ENCODE measurements at regions not wholly inside any gene's neighbourhood (a gene's known extent, or its start where the extent isn't known, plus 50 kb on each side); places are given as distances from the start of the nearest gene placed in this dataset.
"Not testable (repeated sequence)": the region's sequence is repeated elsewhere in the genome, so short reads cannot be mapped to it uniquely, and the experiment has no call there.

DNA sequence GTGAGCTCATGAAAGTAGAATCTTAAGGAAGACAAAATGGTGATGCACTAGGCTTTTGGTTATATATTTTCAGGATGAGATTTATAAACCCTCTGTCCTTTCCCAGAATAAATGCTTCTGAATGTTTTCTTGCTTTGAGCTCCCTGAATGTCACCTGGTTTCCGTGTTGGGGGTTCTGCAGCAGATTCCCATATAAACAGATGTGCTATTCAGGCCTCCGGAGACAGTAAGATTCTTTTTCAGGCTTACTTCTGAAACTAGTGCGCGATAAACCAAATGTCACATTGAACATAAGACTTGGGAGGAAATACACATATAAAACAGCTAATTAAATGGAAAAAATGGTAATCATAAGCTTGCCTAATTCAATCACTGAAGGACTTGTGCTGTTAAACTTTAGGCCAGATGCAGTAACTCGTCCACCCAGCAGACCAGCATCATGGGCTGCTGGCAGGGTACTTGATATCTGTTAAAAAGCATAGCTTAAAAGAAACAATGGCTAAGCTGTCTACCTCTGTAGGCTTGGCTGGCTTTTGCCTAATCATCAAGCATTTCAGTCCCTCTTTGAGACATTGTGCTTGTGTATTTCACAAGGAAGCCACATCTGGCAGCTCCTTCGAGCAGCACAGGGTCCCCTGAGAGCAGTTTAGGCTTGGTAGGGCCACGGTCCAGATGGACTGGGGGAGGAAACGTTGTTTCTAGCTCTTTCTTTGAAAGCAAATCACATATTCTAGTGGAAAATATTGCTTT is 281.2 kb upstream of the KIAA1217 start (continued):
- no peak for TF ChIP-seq CTBP2 (IDR thresholded peaks at IDR 0.05; ENCODE audit: borderline replicate concordance, insufficient read depth, insufficient read length, low read length)

DNA sequence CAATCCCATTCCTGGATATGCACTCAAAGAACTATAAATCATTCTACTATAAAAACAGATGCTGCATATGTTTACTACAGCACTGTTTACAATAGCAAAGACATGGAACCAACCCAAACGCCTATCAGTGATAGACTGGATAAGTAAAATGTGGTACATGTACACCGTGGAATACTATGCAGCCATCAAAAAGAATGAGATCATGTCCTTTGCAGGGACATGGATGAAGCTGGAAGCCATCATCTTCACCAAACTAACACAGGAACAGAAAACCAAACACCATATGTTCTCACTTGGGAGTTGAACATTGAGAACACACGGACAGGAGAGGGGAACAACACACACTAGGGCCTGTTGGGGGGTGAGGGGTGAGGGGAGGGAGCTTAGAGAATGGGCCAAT is 274.9 kb upstream of the KIAA1217 start:
- H3K23ac ChIP-seq (ENCODE audit: insufficient read length); H3K56ac ChIP-seq (replicated peaks; ENCODE audit: insufficient read length, low read depth, low read length); H4K91ac ChIP-seq (replicated peaks; ENCODE audit: insufficient read length, low read length); DNase-seq (ENCODE audit: low read depth in 1 of 2, low spot score in 2 of 2); H2BK20ac ChIP-seq (ENCODE audit: low read length); H3K4me2 ChIP-seq (ENCODE audit: insufficient read depth in 1 of 2, low read depth in 2 of 2, low read length in 2 of 2); H2BK5ac ChIP-seq (ENCODE audit: low read depth, low read length); H2BK120ac ChIP-seq (replicated peaks; ENCODE audit: low read depth, low read length); H3K9me3 ChIP-seq (ENCODE audit: insufficient read depth in 2 of 2, low read depth in 1 of 2, low read length in 1 of 2); H3K4ac ChIP-seq (replicated peaks; ENCODE audit: insufficient read length, low read depth, low read length); H3K27me3 ChIP-seq (replicated peaks in 1 of 4; ENCODE audit: control insufficient read depth in 3 of 4, extremely low read depth in 1 of 4, insufficient read depth in 3 of 4, low read length in 3 of 4); H3K14ac ChIP-seq (ENCODE audit: insufficient read length); H3K18ac ChIP-seq (ENCODE audit: extremely low read depth, low read length); H3K4me3 ChIP-seq (ENCODE audit: extremely low read depth in 1 of 4, insufficient read depth in 2 of 4, low read depth in 3 of 4, low read length in 4 of 4); FAIRE-seq; H4K5ac ChIP-seq (ENCODE audit: insufficient read length, low read depth, low read length); H3K23me2 ChIP-seq (ENCODE audit: low read depth, low read length); H3K27ac ChIP-seq (ENCODE audit: low read depth, low read length); H2AFZ ChIP-seq (ENCODE audit: low read length); H3K4me1 ChIP-seq (replicated peaks in 1 of 4; ENCODE audit: control insufficient read depth in 3 of 4, insufficient read depth in 4 of 4, low read length in 3 of 4); H3K9ac ChIP-seq (replicated peaks in 1 of 4; ENCODE audit: extremely low read depth in 1 of 4, low read depth in 3 of 4, low read length in 3 of 4); H3K79me2 ChIP-seq (ENCODE audit: control insufficient read depth in 1 of 2, insufficient read depth in 2 of 2, low read length in 2 of 2); H2BK15ac ChIP-seq (ENCODE audit: low read length); H2AK5ac ChIP-seq (ENCODE audit: low read depth, low read length); H4K8ac ChIP-seq (ENCODE audit: extremely low read depth, insufficient read depth, low read length); CTCF ChIA-PET (ENCODE audit: partially characterized antibody); H2BK12ac ChIP-seq (ENCODE audit: low read depth, low read length); H4K20me1 ChIP-seq (replicated peaks in 1 of 2; ENCODE audit: control insufficient read depth in 1 of 2, insufficient read depth in 2 of 2, low read length in 2 of 2); POLR2A ChIA-PET (ENCODE audit: partially characterized antibody); H3K36me3 ChIP-seq (ENCODE audit: control insufficient read depth in 2 of 4, insufficient read depth in 4 of 4, low read length in 3 of 4); H3K79me1 ChIP-seq (ENCODE audit: low read depth, low read length): not testable (repeated sequence)
- WGBS, 2 experiments (ENCODE audit: extremely low coverage in 1 of 2, insufficient coverage in 1 of 2, insufficient read length in 1 of 2, insufficient replicate concordance in 2 of 2, low coverage in 1 of 2, low lambda C conversion rate in 2 of 2, missing lambda C conversion rate in 1 of 2) = 91% methylated on average over 3 of the region's 3 CpGs; no CpG with 5 or more reads in 1 of the 2 experiments
